PC-9 (cell line): ENCODE measurements at regions not wholly inside any gene's neighbourhood (a gene's known extent, or its start where the extent isn't known, plus 50 kb on each side); places are given as distances from the start of the nearest gene placed in this dataset.

ENCODE experiments used
- CTCF ChIP-seq: fragments of 200-600 bp; sonication (generic); conservative IDR thresholded peaks from 2 replicates; pipeline ENCODE4 v1.6.1; 2017; ENCODE audit warnings: mixed run types, antibody characterized with exemption, mild to moderate bottlenecking, moderate library complexity
- EZH2 ChIP-seq: fragments of 200-600 bp; sonication (generic); IDR thresholded peaks from 2 replicates; pipeline ENCODE4 v1.8.0; 2017; ENCODE audit warnings: antibody characterized with exemption, low read depth

- TF ChIP-seq CTCF (no peak), EZH2 (no peak)
Observed at GRCh38 chr11:83374311-83374710, 88.1 kb upstream of the CCDC90B start.
